GM12873 (cell line): ENCODE measurements at regions not wholly inside any gene's neighbourhood (a gene's known extent, or its start where the extent isn't known, plus 50 kb on each side); places are given as distances from the start of the nearest gene placed in this dataset.

Experiments used
- CTCF ChIP-seq: IDR thresholded peaks from 2 replicates; pipeline ENCODE4 v1.5.1; 2012; ENCODE audit warnings: low read depth, mild to moderate bottlenecking, moderate library complexity, low read length, control low read depth; ENCODE audit not compliant: insufficient read depth; ENCODE audit errors: missing control alignments

DNA sequence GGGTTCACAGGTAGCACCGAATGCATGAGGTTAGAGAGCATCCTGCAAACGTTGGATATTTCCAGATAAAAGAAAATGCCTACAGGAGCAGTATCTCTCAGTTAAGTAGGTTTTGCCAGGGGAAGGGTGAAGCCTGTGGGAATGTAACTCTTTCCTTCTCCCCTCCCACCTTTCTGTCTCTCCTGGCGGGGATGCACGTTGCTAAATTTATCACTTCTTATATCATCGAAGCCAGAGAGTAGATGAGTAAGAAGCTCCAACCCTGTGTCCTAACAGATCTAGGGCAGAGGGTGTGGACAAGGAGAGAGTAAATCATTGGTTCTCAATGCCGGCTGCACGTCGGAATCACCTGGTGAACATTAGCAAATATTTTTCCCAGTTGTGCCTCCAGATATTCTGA lies 457.5 kb downstream of the ENC1 start:
- TF ChIP-seq CTCF: no peak

- no peak for TF ChIP-seq CTCF
Measured at GRCh38 chr5:74182603-74183002, 457.9 kb downstream of the ENC1 start.

GRCh38 chr5:74179701-74180100 lies 460.8 kb downstream of the ENC1 start:
- no peak for TF ChIP-seq CTCF

DNA sequence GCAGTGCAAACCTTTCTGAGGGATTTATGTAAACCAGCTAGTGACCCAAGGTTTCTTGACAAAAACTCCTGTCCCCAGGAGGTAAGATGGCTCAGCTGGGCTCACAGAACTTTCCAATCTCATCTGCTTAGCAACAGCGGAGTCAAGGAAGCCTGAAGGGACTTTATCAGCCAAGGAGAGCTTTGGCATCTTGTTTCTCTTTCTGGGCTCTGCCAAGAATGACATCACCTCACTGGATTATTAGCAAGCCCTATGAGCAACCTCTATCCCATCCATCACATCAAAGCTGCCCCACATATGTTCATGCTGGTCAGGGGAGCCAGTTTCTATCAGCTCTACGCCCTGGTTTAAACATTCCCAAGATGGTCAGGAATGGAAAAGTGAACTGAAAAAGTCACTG lies 461.3 kb downstream of the ENC1 start:
- no peak for TF ChIP-seq CTCF

- no peak for TF ChIP-seq CTCF
Measured at GRCh38 chr5:74177961-74178360, 462.6 kb downstream of the ENC1 start.

GRCh38 chr5:74174366-74174765 lies 466.2 kb downstream of the ENC1 start:
- TF ChIP-seq CTCF: no peak

- TF ChIP-seq CTCF: no peak
Measured at GRCh38 chr5:74173665-74174064, 466.9 kb downstream of the ENC1 start.
